GM12874 (cell line): ENCODE measurements at regions not wholly inside any gene's neighbourhood (a gene's known extent, or its start where the extent isn't known, plus 50 kb on each side); places are given as distances from the start of the nearest gene placed in this dataset.

Source experiments
- CTCF ChIP-seq: IDR thresholded peaks from 2 replicates; pipeline ENCODE4 v1.5.1; 2011; ENCODE audit warnings: low read depth, mild to moderate bottlenecking, control low read depth, low read length, moderate library complexity; ENCODE audit not compliant: insufficient read depth

GRCh38 chr4:13833171-13833804 lies 205.8 kb upstream of the BOD1L1 start:
- no peak for TF ChIP-seq CTCF

GRCh38 chr4:13836946-13837912 lies 209.7 kb upstream of the BOD1L1 start:
- no peak for TF ChIP-seq CTCF

GRCh38 chr4:13840502-13841190 lies 213.1 kb upstream of the BOD1L1 start:
- TF ChIP-seq CTCF: no peak

GRCh38 chr4:13844740-13845139 lies 217.2 kb upstream of the BOD1L1 start:
- no peak for TF ChIP-seq CTCF

GRCh38 chr4:13849778-13850177 lies 222.3 kb upstream of the BOD1L1 start:
- no peak for TF ChIP-seq CTCF

- TF ChIP-seq CTCF: no peak
Measured at GRCh38 chr4:13851085-13851940, 223.8 kb upstream of the BOD1L1 start.

- TF ChIP-seq CTCF: no peak
Measured at GRCh38 chr4:13852411-13852810, 224.9 kb upstream of the BOD1L1 start.
